Tibial artery (tissue), 4 donors: ENCODE measurements at regions not wholly inside any gene's neighbourhood (a gene's known extent, or its start where the extent isn't known, plus 50 kb on each side); places are given as distances from the start of the nearest gene placed in this dataset.
"Not testable (repeated sequence)": the region's sequence is repeated elsewhere in the genome, so short reads cannot be mapped to it uniquely, and the experiment has no call there.

Experiments used
- DNase-seq, 2 donors: peaks; one replicate each; pipeline ENCODE4 v3.0.0-alpha.2; 2019
- H3K27ac ChIP-seq, 2 donors: fragments of 200-600 bp; sonication (generic) in 1 of 2; 1 replicate in 1 of 2; 2 replicates in 1 of 2; pipeline ENCODE4 v1.5.1; 2018 to 2019; ENCODE audit warnings: mild to moderate bottlenecking in 1 of 2
- H3K27me3 ChIP-seq, 2 donors: fragments of 200-600 bp; sonication (generic) in 1 of 2; one replicate each; pipeline versions ENCODE4 v1.5.1 to v1.6.0; 2016 to 2019
- H3K36me3 ChIP-seq, 3 donors: fragments of 200-600 bp; sonication (generic) in 2 of 3; one replicate each; pipeline ENCODE4 v1.5.1; 2016 to 2019; ENCODE audit warnings: mild to moderate bottlenecking in 2 of 3
- H3K4me1 ChIP-seq, 4 donors: fragments of 200-600 bp; sonication (generic) in 2 of 4; 1 replicate in 3 of 4; 2 replicates in 1 of 4; pipeline ENCODE4 v1.5.1; 2016 to 2019
- H3K4me3 ChIP-seq, 2 donors: fragments of 200-600 bp; sonication (generic) in 1 of 2; 1 replicate in 1 of 2; 2 replicates in 1 of 2; pipeline ENCODE4 v1.5.1; 2018 to 2019; ENCODE audit warnings: mild to moderate bottlenecking in 2 of 2
- H3K9me3 ChIP-seq, 3 donors: fragments of 200-600 bp; sonication (generic) in 1 of 3; one replicate each; pipeline ENCODE4 v1.5.1; 2016 to 2019
- CTCF ChIP-seq, 2 experiments: fragments of 200-600 bp in 1 of 2; fragments of 450-650 bp in 1 of 2; IDR thresholded peaks; one replicate each; pipeline ENCODE4 v1.5.1; 2017 to 2019; ENCODE audit warnings: antibody characterized with exemption in 2 of 2, mild to moderate bottlenecking in 1 of 2, moderate library complexity in 1 of 2
- intact Hi-C: fragments of 100-400 bp; cut with DNase I; formaldehyde crosslinking; loops from one replicate; pipeline ENCODE4 v1.15.0; 2023; ENCODE audit warnings: low total_unique reads

GRCh38 chr12:75685617-75686225 is 174.3 kb upstream of the KRR1 start:
- DNase-seq: no peak
- Histone ChIP-seq H3K9me3 (no peaks in the 10 kb centered on the region), H3K4me1 (peaks cover 0 to 4% (median 0%) of the 10 kb centered on the region in 4 donors), H3K36me3 (no peaks in the 10 kb centered on the region), H3K27me3 (no peaks in the 10 kb centered on the region), H3K4me3 (no peak overlapping the region), H3K27ac (no peak overlapping the region)
- no peak for TF ChIP-seq CTCF (IDR thresholded peaks at IDR 0.05)
- intact Hi-C loops: no loop called here

- no peak for TF ChIP-seq CTCF (IDR thresholded peaks at IDR 0.05)
- no peaks in the 10 kb centered on the region for H3K9me3 ChIP-seq
- no peak overlapping the region for H3K27ac ChIP-seq
- H3K36me3 ChIP-seq: no peaks in the 10 kb centered on the region
- peaks cover 0 to 4% (median 0%) of the 10 kb centered on the region in 4 donors for H3K4me1 ChIP-seq
- no peaks in the 10 kb centered on the region for H3K27me3 ChIP-seq
- H3K4me3 ChIP-seq: no peak overlapping the region
- DNase-seq: no peak
- intact Hi-C loops: no loop called here
These were observed 173.5 kb upstream of the KRR1 start for GRCh38 chr12:75684678-75685616.

DNA sequence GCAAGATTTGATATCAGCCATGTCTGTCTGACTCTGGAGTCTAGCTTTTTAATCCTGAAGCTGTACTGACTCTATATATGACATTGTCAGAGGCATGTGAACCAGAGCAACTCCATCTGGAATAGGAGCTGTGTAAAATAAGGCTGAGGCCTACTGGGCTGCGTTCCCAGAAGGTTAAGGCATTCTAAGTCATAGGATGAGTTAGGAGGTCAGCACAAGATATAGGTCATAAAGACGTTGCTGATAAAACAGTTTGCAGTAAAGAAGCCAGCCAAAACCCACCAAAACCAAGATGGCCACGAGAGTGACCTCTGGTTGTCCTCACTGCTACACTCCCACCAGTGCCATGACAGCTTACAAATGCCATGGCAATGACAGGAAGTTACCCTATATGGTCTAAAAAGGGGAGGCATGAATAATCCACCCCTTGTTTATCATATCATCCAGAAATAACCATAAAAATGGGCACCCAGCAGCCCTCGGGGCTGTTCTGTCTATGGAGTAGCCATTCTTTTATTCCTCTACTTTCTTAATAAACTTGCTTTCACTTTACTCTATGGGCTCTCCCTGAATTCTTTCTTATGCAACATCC is 172.7 kb upstream of the KRR1 start:
- DNase-seq, intact Hi-C loops, H3K27me3 ChIP-seq, H3K27ac ChIP-seq, H3K36me3 ChIP-seq, H3K9me3 ChIP-seq, H3K4me3 ChIP-seq, H3K4me1 ChIP-seq: not testable (repeated sequence)

DNA sequence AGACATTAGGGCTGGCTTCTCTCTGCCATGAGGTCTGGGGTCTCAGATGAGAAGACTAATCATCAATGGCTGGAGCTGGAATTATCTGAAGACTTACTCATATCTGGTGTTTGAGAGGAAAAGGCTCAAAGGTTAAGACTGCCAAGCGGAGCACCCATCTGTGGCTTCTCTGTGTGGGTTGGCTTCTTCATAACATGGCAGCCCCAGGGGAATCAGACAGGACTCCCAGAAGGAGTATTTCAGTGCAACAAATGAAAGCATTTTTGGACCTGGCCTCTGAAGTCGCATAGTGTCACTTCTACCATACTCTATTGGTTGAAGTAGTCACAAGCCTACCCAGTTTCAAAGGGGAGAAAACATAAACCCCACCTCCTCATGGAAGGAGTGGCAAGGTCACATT is 171.8 kb upstream of the KRR1 start:
- Histone ChIP-seq H3K9me3 (no peaks in the 10 kb centered on the region), H3K36me3 (no peaks in the 10 kb centered on the region), H3K27ac (no peak overlapping the region), H3K4me1 (peaks cover 0 to 4% (median 0%) of the 10 kb centered on the region in 4 donors), H3K4me3 (no peak overlapping the region), H3K27me3 (no peaks in the 10 kb centered on the region)
- intact Hi-C loops: no loop called here
- DNase-seq: no peak
- TF ChIP-seq CTCF (IDR thresholded peaks at IDR 0.05): no peak

- H3K4me3 ChIP-seq: no peak overlapping the region
- no peaks in the 10 kb centered on the region for H3K4me1 ChIP-seq
- DNase-seq: no peak
- H3K36me3 ChIP-seq: no peaks in the 10 kb centered on the region
- H3K9me3 ChIP-seq: no peaks in the 10 kb centered on the region
- no peak for TF ChIP-seq CTCF (IDR thresholded peaks at IDR 0.05)
- intact Hi-C loops: no loop called here
- no peaks in the 10 kb centered on the region for H3K27me3 ChIP-seq
- no peak overlapping the region for H3K27ac ChIP-seq
These were observed 166.1 kb upstream of the KRR1 start for GRCh38 chr12:75677522-75677921.

- no peak for TF ChIP-seq CTCF (IDR thresholded peaks at IDR 0.05)
- H3K9me3 ChIP-seq: no peaks in the 10 kb centered on the region
These were observed 163.0 kb upstream of the KRR1 start for GRCh38 chr12:75674393-75674792.

More at GRCh38 chr12:75674393-75674792, 163.0 kb upstream of the KRR1 start:
- no peaks in the 10 kb centered on the region for H3K36me3 ChIP-seq
- no peaks in the 10 kb centered on the region for H3K4me1 ChIP-seq
- no peaks in the 10 kb centered on the region for H3K27me3 ChIP-seq
- H3K4me3 ChIP-seq: no peak overlapping the region
- H3K27ac ChIP-seq: no peak overlapping the region
- intact Hi-C loops: no loop called here
- DNase-seq: no peak
